SK-N-MC (cell line): ENCODE measurements at regions not wholly inside any gene's neighbourhood (a gene's known extent, or its start where the extent isn't known, plus 50 kb on each side); places are given as distances from the start of the nearest gene placed in this dataset.
"Not testable (repeated sequence)": the region's sequence is repeated elsewhere in the genome, so short reads cannot be mapped to it uniquely, and the experiment has no call there.

Experiments used
- EZH2 ChIP-seq: fragments of 200-600 bp; sonication (generic); IDR thresholded peaks from one replicate; pipeline ENCODE4 v1.6.1; 2017; ENCODE audit warnings: antibody characterized with exemption
- FOXP2 ChIP-seq: optimal IDR thresholded peaks from 2 replicates; pipeline ENCODE3; 2011; ENCODE audit warnings: mild to moderate bottlenecking, moderate library complexity; ENCODE audit not compliant: insufficient read depth; ENCODE audit errors: extremely low read length, control extremely low read depth

- TF ChIP-seq EZH2, FOXP2: not testable (repeated sequence)
Observed at GRCh38 chr5:18471791-18472190, 837.5 kb downstream of the TAF11L14 start.
